SK-N-SH (cell line): ENCODE measurements at regions not wholly inside any gene's neighbourhood (a gene's known extent, or its start where the extent isn't known, plus 50 kb on each side); places are given as distances from the start of the nearest gene placed in this dataset.
"Not testable (repeated sequence)": the region's sequence is repeated elsewhere in the genome, so short reads cannot be mapped to it uniquely, and the experiment has no call there.

ENCODE experiments used
- EP300 ChIP-seq, 2 experiments: IDR thresholded peaks; 2 replicates each; pipeline versions ENCODE4 v1.4.0 to v1.6.1; 2012; ENCODE audit warnings: borderline replicate concordance in 1 of 2, low read depth in 1 of 2, low read length in 1 of 2
- FOSL2 ChIP-seq: IDR thresholded peaks from 2 replicates; pipeline ENCODE4 v1.4.0; 2012; ENCODE audit warnings: low read depth, mild to moderate bottlenecking, moderate library complexity, borderline replicate concordance
- FOXJ3 ChIP-seq: sonication (generic); formaldehyde crosslinking; IDR thresholded peaks from 2 replicates; pipeline ENCODE4 v1.5.1; 2020; ENCODE audit warnings: mild to moderate bottlenecking, missing genetic modification reagents
- GABPA ChIP-seq: IDR thresholded peaks from 2 replicates; pipeline ENCODE4 v1.4.0; 2012; ENCODE audit warnings: low read depth, mild to moderate bottlenecking
- GATA2 ChIP-seq: sonication (generic); formaldehyde crosslinking; IDR thresholded peaks from 2 replicates; pipeline ENCODE4 v1.5.0; 2020; ENCODE audit warnings: mild to moderate bottlenecking, missing genetic modification reagents
- POLR2AphosphoS5 ChIP-seq: IDR thresholded peaks from 2 replicates; pipeline ENCODE4 v1.6.1; 2012; ENCODE audit warnings: low read depth, low read length
- RAD21 ChIP-seq: IDR thresholded peaks from 2 replicates; pipeline ENCODE4 v1.6.1; 2012; ENCODE audit warnings: mild to moderate bottlenecking, low read length
- RXRA ChIP-seq: IDR thresholded peaks from 2 replicates; pipeline ENCODE4 v1.4.0; 2012; ENCODE audit warnings: low read depth, mild to moderate bottlenecking, borderline replicate concordance
- YY1 ChIP-seq: IDR thresholded peaks from 2 replicates; pipeline ENCODE4 v1.4.0; 2012; ENCODE audit warnings: low read depth, mild to moderate bottlenecking
- TF ChIP-seq, protein P1 (sequence below): fragments of 150-350 bp; IDR thresholded peaks from 2 replicates; pipeline ENCODE4 v1.6.1; 2017; ENCODE audit warnings: antibody characterized with exemption, low read length, low read depth, borderline replicate concordance
- TF ChIP-seq, protein P2 (sequence below): fragments of 200-600 bp; sonication (generic); IDR thresholded peaks from 2 replicates; pipeline ENCODE4 v1.6.1; 2017; ENCODE audit warnings: antibody characterized with exemption, mild to moderate bottlenecking, moderate library complexity
- TF ChIP-seq, protein P3 (sequence below): IDR thresholded peaks from 2 replicates; pipeline ENCODE4 v1.6.1; 2012; ENCODE audit warnings: mild to moderate bottlenecking, low read depth, low read length, moderate library complexity
- TF ChIP-seq, protein P4 (sequence below): IDR thresholded peaks from 2 replicates; pipeline ENCODE4 v1.4.0; 2012; ENCODE audit warnings: low read depth, borderline replicate concordance

DNA sequence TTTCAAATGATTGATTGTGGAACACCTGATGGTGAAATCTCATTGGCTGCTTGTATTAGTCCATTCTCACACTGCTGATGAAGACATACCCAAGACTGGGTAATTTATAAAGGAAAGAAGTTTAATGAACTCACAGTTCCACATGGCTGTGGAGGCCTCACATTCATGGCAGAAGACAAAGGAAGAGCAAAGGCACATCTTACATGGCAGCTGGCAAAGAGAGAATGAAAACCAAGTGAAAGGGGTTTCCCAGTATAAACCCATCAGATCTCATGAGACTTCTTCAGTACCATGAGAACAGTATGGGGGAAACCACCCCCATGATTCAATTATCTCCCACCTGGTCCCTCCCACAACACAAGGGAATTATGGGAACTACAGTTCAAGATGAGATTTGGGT is 70.9 kb upstream of the ZNF469 start:
- TF ChIP-seq FOSL2; RAD21; POLR2AphosphoS5; FOXJ3; GABPA; RXRA; EP300 (IDR thresholded peaks at IDR 0.05; ENCODE audit: borderline replicate concordance in 1 of 2, low read depth in 1 of 2, low read length in 1 of 2); YY1; GATA2: not testable (repeated sequence)
- TF ChIP-seq, protein P1, sequence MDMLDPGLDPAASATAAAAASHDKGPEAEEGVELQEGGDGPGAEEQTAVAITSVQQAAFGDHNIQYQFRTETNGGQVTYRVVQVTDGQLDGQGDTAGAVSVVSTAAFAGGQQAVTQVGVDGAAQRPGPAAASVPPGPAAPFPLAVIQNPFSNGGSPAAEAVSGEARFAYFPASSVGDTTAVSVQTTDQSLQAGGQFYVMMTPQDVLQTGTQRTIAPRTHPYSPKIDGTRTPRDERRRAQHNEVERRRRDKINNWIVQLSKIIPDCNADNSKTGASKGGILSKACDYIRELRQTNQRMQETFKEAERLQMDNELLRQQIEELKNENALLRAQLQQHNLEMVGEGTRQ = not testable (repeated sequence)
- TF ChIP-seq, protein P2, sequence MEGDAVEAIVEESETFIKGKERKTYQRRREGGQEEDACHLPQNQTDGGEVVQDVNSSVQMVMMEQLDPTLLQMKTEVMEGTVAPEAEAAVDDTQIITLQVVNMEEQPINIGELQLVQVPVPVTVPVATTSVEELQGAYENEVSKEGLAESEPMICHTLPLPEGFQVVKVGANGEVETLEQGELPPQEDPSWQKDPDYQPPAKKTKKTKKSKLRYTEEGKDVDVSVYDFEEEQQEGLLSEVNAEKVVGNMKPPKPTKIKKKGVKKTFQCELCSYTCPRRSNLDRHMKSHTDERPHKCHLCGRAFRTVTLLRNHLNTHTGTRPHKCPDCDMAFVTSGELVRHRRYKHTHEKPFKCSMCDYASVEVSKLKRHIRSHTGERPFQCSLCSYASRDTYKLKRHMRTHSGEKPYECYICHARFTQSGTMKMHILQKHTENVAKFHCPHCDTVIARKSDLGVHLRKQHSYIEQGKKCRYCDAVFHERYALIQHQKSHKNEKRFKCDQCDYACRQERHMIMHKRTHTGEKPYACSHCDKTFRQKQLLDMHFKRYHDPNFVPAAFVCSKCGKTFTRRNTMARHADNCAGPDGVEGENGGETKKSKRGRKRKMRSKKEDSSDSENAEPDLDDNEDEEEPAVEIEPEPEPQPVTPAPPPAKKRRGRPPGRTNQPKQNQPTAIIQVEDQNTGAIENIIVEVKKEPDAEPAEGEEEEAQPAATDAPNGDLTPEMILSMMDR = not testable (repeated sequence)
- TF ChIP-seq, protein P3, sequence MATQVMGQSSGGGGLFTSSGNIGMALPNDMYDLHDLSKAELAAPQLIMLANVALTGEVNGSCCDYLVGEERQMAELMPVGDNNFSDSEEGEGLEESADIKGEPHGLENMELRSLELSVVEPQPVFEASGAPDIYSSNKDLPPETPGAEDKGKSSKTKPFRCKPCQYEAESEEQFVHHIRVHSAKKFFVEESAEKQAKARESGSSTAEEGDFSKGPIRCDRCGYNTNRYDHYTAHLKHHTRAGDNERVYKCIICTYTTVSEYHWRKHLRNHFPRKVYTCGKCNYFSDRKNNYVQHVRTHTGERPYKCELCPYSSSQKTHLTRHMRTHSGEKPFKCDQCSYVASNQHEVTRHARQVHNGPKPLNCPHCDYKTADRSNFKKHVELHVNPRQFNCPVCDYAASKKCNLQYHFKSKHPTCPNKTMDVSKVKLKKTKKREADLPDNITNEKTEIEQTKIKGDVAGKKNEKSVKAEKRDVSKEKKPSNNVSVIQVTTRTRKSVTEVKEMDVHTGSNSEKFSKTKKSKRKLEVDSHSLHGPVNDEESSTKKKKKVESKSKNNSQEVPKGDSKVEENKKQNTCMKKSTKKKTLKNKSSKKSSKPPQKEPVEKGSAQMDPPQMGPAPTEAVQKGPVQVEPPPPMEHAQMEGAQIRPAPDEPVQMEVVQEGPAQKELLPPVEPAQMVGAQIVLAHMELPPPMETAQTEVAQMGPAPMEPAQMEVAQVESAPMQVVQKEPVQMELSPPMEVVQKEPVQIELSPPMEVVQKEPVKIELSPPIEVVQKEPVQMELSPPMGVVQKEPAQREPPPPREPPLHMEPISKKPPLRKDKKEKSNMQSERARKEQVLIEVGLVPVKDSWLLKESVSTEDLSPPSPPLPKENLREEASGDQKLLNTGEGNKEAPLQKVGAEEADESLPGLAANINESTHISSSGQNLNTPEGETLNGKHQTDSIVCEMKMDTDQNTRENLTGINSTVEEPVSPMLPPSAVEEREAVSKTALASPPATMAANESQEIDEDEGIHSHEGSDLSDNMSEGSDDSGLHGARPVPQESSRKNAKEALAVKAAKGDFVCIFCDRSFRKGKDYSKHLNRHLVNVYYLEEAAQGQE = not testable (repeated sequence)
- TF ChIP-seq, protein P4, sequence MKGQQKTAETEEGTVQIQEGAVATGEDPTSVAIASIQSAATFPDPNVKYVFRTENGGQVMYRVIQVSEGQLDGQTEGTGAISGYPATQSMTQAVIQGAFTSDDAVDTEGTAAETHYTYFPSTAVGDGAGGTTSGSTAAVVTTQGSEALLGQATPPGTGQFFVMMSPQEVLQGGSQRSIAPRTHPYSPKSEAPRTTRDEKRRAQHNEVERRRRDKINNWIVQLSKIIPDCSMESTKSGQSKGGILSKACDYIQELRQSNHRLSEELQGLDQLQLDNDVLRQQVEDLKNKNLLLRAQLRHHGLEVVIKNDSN = not testable (repeated sequence)
